Mesothelial cell of epicardium (in vitro differentiated cells): ENCODE measurements at regions not wholly inside any gene's neighbourhood (a gene's known extent, or its start where the extent isn't known, plus 50 kb on each side); places are given as distances from the start of the nearest gene placed in this dataset.

ENCODE experiments used
- DNase-seq, 2 experiments: peaks; one replicate each; pipeline ENCODE4 v3.0.0; 2021; ENCODE audit warnings: low spot score in 2 of 2; ENCODE audit not compliant: unreplicated experiment in 2 of 2
- H3K27ac Mint-ChIP-seq: 2 replicates; pipeline ENCODE4 v1.8.0; 2021; ENCODE audit warnings: mixed read lengths
- H3K27me3 Mint-ChIP-seq: 2 replicates; pipeline ENCODE4 v1.8.0; 2021; ENCODE audit warnings: low read depth, mixed read lengths
- H3K36me3 Mint-ChIP-seq: 2 replicates; pipeline ENCODE4 v1.8.0; 2021; ENCODE audit warnings: mixed read lengths
- H3K4me1 Mint-ChIP-seq: 2 replicates; pipeline ENCODE4 v1.8.0; 2021; ENCODE audit warnings: mixed read lengths
- H3K4me3 Mint-ChIP-seq: 2 replicates; pipeline ENCODE4 v1.8.0; 2021; ENCODE audit warnings: mild to moderate bottlenecking, moderate library complexity, mixed read lengths
- H3K9me3 Mint-ChIP-seq: 2 replicates; pipeline ENCODE4 v1.8.0; 2021; ENCODE audit warnings: mixed read lengths
- TF ChIP-seq, protein P1 (sequence below): fragments of 200-600 bp; sonication (generic); IDR thresholded peaks from one replicate; pipeline ENCODE4 v1.5.0; 2021; ENCODE audit warnings: antibody characterized with exemption; ENCODE audit not compliant: unreplicated experiment

GRCh38 chr10:2798336-2799022, 268.9 kb upstream of the PFKP start:
- peaks cover 16% of the 10 kb centered on the region for H3K9me3 Mint-ChIP-seq
- no peak for DNase-seq
- TF ChIP-seq, protein P1, sequence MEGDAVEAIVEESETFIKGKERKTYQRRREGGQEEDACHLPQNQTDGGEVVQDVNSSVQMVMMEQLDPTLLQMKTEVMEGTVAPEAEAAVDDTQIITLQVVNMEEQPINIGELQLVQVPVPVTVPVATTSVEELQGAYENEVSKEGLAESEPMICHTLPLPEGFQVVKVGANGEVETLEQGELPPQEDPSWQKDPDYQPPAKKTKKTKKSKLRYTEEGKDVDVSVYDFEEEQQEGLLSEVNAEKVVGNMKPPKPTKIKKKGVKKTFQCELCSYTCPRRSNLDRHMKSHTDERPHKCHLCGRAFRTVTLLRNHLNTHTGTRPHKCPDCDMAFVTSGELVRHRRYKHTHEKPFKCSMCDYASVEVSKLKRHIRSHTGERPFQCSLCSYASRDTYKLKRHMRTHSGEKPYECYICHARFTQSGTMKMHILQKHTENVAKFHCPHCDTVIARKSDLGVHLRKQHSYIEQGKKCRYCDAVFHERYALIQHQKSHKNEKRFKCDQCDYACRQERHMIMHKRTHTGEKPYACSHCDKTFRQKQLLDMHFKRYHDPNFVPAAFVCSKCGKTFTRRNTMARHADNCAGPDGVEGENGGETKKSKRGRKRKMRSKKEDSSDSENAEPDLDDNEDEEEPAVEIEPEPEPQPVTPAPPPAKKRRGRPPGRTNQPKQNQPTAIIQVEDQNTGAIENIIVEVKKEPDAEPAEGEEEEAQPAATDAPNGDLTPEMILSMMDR: no peak
- no peaks in the 10 kb centered on the region for H3K4me1 Mint-ChIP-seq
- no peaks in the 10 kb centered on the region for H3K27me3 Mint-ChIP-seq
- no peak overlapping the region for H3K4me3 Mint-ChIP-seq
- H3K36me3 Mint-ChIP-seq: no peaks in the 10 kb centered on the region
- no peak overlapping the region for H3K27ac Mint-ChIP-seq

DNA sequence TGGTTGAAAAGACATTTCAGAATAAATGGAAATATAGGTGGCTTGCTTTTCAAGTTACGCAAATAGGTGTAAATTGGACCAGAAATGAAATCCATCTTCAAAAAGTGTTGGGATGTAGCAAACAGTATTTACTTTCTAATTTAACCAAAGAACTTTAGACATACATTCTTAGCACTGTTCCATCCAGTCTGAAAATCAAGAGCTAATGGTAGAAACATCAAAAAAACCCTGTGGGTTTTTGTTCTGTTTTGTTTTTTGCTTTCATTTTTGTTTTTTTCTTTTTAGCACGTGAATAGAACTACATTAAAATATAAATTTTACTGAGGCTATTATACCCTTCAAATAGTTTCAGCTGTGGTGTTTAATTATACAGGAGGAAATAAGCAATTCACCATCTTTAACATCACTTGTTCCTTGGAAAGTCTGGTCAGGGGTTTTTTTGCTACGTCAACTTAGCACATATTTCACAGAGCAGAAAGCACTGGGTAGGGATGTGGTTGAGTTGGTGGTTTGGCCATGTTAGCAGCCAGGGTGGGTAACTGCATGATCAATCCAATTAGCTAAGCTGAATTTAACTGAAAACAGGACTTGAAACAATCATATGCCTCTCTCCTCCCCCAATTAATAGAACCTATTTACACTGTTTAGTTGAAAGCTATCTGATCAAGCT, 275.4 kb upstream of the PFKP start:
- no peak for DNase-seq
- Mint-ChIP-seq H3K27me3 (peaks cover 13% of the 10 kb centered on the region), H3K9me3 (peaks cover 13% of the 10 kb centered on the region), H3K36me3 (no peaks in the 10 kb centered on the region), H3K27ac (no peak overlapping the region), H3K4me3 (no peak overlapping the region), H3K4me1 (no peaks in the 10 kb centered on the region)
- TF ChIP-seq, protein P1: no peak

GRCh38 chr10:2790396-2791188, 276.8 kb upstream of the PFKP start:
- H3K27ac Mint-ChIP-seq: no peak overlapping the region
- TF ChIP-seq, protein P1: no peak
- no peaks in the 10 kb centered on the region for H3K4me1 Mint-ChIP-seq
- DNase-seq: no peak
- H3K27me3 Mint-ChIP-seq: peaks cover 13% of the 10 kb centered on the region
- peaks cover 7% of the 10 kb centered on the region for H3K9me3 Mint-ChIP-seq
- no peaks in the 10 kb centered on the region for H3K36me3 Mint-ChIP-seq
- no peak overlapping the region for H3K4me3 Mint-ChIP-seq

GRCh38 chr10:2786251-2786650, 281.1 kb upstream of the PFKP start:
- Mint-ChIP-seq H3K27ac (no peak overlapping the region), H3K27me3 (peaks cover 23% of the 10 kb centered on the region), H3K9me3 (no peaks in the 10 kb centered on the region), H3K36me3 (no peaks in the 10 kb centered on the region), H3K4me3 (no peak overlapping the region), H3K4me1 (no peaks in the 10 kb centered on the region)
- TF ChIP-seq, protein P1: no peak
- DNase-seq: no peak

GRCh38 chr10:2784766-2785165, 282.6 kb upstream of the PFKP start:
- no peaks in the 10 kb centered on the region for H3K4me1 Mint-ChIP-seq

More at GRCh38 chr10:2784766-2785165, 282.6 kb upstream of the PFKP start:
- peaks cover 27% of the 10 kb centered on the region for H3K27me3 Mint-ChIP-seq
- TF ChIP-seq, protein P1: no peak
- H3K36me3 Mint-ChIP-seq: no peaks in the 10 kb centered on the region
- no peaks in the 10 kb centered on the region for H3K9me3 Mint-ChIP-seq
- H3K4me3 Mint-ChIP-seq: no peak overlapping the region
- no peak overlapping the region for H3K27ac Mint-ChIP-seq
- no peak for DNase-seq
